ENCODE measurements at regions not wholly inside any gene's neighbourhood (a gene's known extent, or its start where the extent isn't known, plus 50 kb on each side); places are given as distances from the start of the nearest gene placed in this dataset.

GRCh38 chr7:69516238-69516820 is 81.9 kb upstream of the AUTS2 start:
- H3K4me3 ChIP-seq, result no peak overlapping the region
- no peak overlapping the region for H3K27ac ChIP-seq
- H3K4me1 ChIP-seq, result no peaks in the 10 kb centered on the region
- H3K27me3 ChIP-seq, result no peaks in the 10 kb centered on the region
- 70 to 72% methylated on average over 9 of the region's 9 CpGs for whole genome bisulfite sequencing, 2 donors
- no peak for ATAC-seq (ENCODE audit: low FRiP score in 2 of 2)
- H3K36me3 ChIP-seq, result no peaks in the 10 kb centered on the region
- no peak for TF ChIP-seq POLR2AphosphoS5 (IDR thresholded peaks at IDR 0.05)
- TF ChIP-seq, protein P1, sequence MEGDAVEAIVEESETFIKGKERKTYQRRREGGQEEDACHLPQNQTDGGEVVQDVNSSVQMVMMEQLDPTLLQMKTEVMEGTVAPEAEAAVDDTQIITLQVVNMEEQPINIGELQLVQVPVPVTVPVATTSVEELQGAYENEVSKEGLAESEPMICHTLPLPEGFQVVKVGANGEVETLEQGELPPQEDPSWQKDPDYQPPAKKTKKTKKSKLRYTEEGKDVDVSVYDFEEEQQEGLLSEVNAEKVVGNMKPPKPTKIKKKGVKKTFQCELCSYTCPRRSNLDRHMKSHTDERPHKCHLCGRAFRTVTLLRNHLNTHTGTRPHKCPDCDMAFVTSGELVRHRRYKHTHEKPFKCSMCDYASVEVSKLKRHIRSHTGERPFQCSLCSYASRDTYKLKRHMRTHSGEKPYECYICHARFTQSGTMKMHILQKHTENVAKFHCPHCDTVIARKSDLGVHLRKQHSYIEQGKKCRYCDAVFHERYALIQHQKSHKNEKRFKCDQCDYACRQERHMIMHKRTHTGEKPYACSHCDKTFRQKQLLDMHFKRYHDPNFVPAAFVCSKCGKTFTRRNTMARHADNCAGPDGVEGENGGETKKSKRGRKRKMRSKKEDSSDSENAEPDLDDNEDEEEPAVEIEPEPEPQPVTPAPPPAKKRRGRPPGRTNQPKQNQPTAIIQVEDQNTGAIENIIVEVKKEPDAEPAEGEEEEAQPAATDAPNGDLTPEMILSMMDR (IDR thresholded peaks at IDR 0.05), result no peak
- TF ChIP-seq EP300 (IDR thresholded peaks at IDR 0.05), result no peak
- no peak for TF ChIP-seq POLR2A (IDR thresholded peaks at IDR 0.05)
- DNase-seq, result no peak
- no peaks in the 10 kb centered on the region for H3K9me3 ChIP-seq

- no peak overlapping the region for H3K4me3 ChIP-seq
- H3K27me3 ChIP-seq, result no peaks in the 10 kb centered on the region
- TF ChIP-seq, protein P1 (IDR thresholded peaks at IDR 0.05), result no peak
- TF ChIP-seq POLR2AphosphoS5 (IDR thresholded peaks at IDR 0.05) (no peak), POLR2A (IDR thresholded peaks at IDR 0.05) (no peak), EP300 (IDR thresholded peaks at IDR 0.05) (no peak)
- no peaks in the 10 kb centered on the region for H3K4me1 ChIP-seq
- DNase-seq (no peak), ATAC-seq (ENCODE audit: low FRiP score in 2 of 2) (no peak)
- no peaks in the 10 kb centered on the region for H3K9me3 ChIP-seq
- H3K36me3 ChIP-seq, result no peaks in the 10 kb centered on the region
- no peak overlapping the region for H3K27ac ChIP-seq
- WGBS, 2 donors, result 88 to 90% methylated on average over 14 of the region's 14 CpGs
These were observed 80.1 kb upstream of the AUTS2 start for GRCh38 chr7:69517985-69518704.

DNA sequence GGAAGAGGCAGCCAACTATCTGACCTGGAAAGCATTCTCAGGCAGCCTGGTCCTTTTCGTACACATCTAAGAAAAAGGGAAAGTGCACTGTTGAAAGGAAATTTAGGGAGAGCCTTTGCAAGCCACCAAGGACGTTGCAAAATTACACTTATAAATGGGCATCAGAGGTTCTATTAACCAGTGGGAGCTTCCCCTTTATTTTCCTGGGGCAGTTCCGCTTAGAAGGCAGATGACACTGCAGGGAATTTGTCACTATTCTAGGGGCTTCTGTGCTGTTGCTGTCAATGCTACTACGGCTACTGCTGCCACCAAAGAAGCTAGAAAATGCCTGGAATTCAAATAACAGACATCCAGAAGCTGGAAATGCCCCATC is 79.6 kb upstream of the AUTS2 start:
- 63 to 64% methylated on average over 4 of the region's 4 CpGs for WGBS, 2 donors

DNA sequence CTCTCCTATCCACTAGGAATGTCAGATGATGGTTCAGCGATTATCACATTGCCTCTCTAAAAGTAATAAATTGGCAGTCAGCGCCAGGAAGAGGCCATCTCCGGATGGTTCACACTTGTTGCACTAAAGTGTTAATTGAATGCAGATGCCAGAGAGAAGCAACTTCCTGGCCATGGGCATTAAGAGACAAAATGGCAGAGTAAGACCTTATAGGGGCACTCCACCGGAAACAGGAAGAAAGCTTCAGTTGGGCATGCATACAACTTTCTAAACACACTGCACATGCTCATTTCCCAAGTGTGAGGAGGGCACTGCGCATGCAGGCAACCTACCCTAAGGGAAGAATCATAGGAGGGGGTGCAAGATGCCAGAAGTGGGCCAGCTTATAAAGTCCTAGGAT is 71.7 kb upstream of the AUTS2 start:
- no peak for ATAC-seq (ENCODE audit: low FRiP score in 2 of 2)
- 73 to 83% methylated on average over 5 of the region's 5 CpGs for WGBS, 2 donors
- Histone ChIP-seq H3K36me3 (no peaks in the 10 kb centered on the region), H3K27ac (no peak overlapping the region), H3K4me3 (no peak overlapping the region), H3K27me3 (no peaks in the 10 kb centered on the region), H3K9me3 (no peaks in the 10 kb centered on the region), H3K4me1 (no peaks in the 10 kb centered on the region)
- TF ChIP-seq POLR2A (IDR thresholded peaks at IDR 0.05) (no peak), EP300 (IDR thresholded peaks at IDR 0.05) (no peak), POLR2AphosphoS5 (IDR thresholded peaks at IDR 0.05) (no peak)
- TF ChIP-seq, protein P1 (IDR thresholded peaks at IDR 0.05), result no peak
- no peak for DNase-seq

More for the DNA sequence above, 79.6 kb upstream of the AUTS2 start:
- no peak for DNase-seq
- Histone ChIP-seq H3K4me3 (no peak overlapping the region), H3K27me3 (no peaks in the 10 kb centered on the region), H3K36me3 (no peaks in the 10 kb centered on the region), H3K4me1 (no peaks in the 10 kb centered on the region), H3K27ac (no peak overlapping the region), H3K9me3 (no peaks in the 10 kb centered on the region)
- TF ChIP-seq POLR2AphosphoS5 (IDR thresholded peaks at IDR 0.05) (no peak), EP300 (IDR thresholded peaks at IDR 0.05) (no peak), POLR2A (IDR thresholded peaks at IDR 0.05) (no peak)
- TF ChIP-seq, protein P1 (IDR thresholded peaks at IDR 0.05), result no peak
- ATAC-seq (ENCODE audit: low FRiP score in 2 of 2), result no peak

GRCh38 chr7:69527706-69528105 is 70.6 kb upstream of the AUTS2 start:
- no peak for ATAC-seq (ENCODE audit: low FRiP score in 2 of 2)

More at GRCh38 chr7:69527706-69528105, 70.6 kb upstream of the AUTS2 start:
- no peaks in the 10 kb centered on the region for H3K27me3 ChIP-seq
- no peaks in the 10 kb centered on the region for H3K4me1 ChIP-seq
- H3K27ac ChIP-seq, result no peak overlapping the region
- no peak overlapping the region for H3K4me3 ChIP-seq
- TF ChIP-seq, protein P1 (IDR thresholded peaks at IDR 0.05), result no peak
- no peak for TF ChIP-seq POLR2AphosphoS5 (IDR thresholded peaks at IDR 0.05)
- TF ChIP-seq EP300 (IDR thresholded peaks at IDR 0.05), result no peak
- TF ChIP-seq POLR2A (IDR thresholded peaks at IDR 0.05), result no peak
- H3K9me3 ChIP-seq, result no peaks in the 10 kb centered on the region
- no peaks in the 10 kb centered on the region for H3K36me3 ChIP-seq
- DNase-seq, result no peak
